Brain microvascular endothelial cell (primary cell): ENCODE measurements at regions not wholly inside any gene's neighbourhood (a gene's known extent, or its start where the extent isn't known, plus 50 kb on each side); places are given as distances from the start of the nearest gene placed in this dataset.

Experiments used
- DNase-seq: peaks from one replicate; pipeline ENCODE4 v3.0.0-alpha.2; 2020
- H3K27ac ChIP-seq: fragments of 250-450 bp; sonication (Bioruptor Pico); 2 replicates; pipeline ENCODE4 v1.5.1; 2020; ENCODE audit warnings: mild to moderate bottlenecking, moderate library complexity
- H3K27me3 ChIP-seq: fragments of 250-450 bp; sonication (Bioruptor Pico); replicated peaks from 2 replicates; pipeline ENCODE4 v1.5.1; 2020; ENCODE audit warnings: mild to moderate bottlenecking
- H3K36me3 ChIP-seq: fragments of 250-450 bp; sonication (Bioruptor Pico); replicated peaks from 2 replicates; pipeline ENCODE4 v1.5.1; 2020; ENCODE audit warnings: mild to moderate bottlenecking
- H3K4me3 ChIP-seq: 2 replicates; pipeline ENCODE4 v1.5.1; 2011; ENCODE audit warnings: low read depth, mild to moderate bottlenecking, control low read depth, low read length, moderate library complexity
- in situ Hi-C: cut with HindIII; loops from 2 replicates; pipeline ENCODE4 v1.10.0; 2017; ENCODE audit warnings: low sequenced_read_pairs, low pct_ligation_motif_present
- TF ChIP-seq, protein P1 (sequence below): IDR thresholded peaks from 2 replicates; pipeline ENCODE4 v1.5.1; 2011; ENCODE audit warnings: low read depth, mild to moderate bottlenecking, moderate library complexity, low read length, control low read depth, inconsistent platforms; ENCODE audit errors: missing control alignments

DNA sequence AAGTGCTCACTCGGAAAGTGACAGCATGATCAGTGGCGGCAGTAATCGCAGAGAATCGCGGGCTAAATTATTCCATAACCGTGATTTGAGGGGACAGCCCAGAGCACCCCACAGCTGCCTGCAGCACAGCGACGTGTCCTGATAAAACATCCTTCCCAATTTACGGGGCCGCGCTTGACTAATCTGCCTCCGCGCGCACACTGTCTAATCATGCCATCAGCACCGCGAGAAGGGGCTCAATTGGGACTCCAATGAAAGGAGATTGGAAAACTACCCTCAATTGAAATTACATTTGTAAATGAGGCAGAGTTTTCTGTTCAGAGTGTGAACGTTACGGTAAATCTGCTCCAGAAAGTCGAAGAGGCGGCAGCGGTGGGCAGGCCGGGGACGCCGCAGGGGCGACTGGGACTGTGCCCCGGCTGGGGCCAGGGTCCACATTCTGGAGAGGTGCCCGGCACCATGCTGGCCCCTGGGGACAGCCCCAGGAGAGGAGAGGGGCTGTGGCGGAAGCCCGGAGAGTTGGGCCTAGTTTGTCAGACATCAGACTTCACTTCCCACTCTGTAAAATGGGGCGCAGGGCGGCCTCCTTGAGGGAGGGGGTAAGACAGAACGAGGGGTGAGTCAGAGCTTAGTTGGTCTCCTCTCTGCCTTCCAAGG, 107.7 kb downstream of the FAM53A start:
- TF ChIP-seq, protein P1, sequence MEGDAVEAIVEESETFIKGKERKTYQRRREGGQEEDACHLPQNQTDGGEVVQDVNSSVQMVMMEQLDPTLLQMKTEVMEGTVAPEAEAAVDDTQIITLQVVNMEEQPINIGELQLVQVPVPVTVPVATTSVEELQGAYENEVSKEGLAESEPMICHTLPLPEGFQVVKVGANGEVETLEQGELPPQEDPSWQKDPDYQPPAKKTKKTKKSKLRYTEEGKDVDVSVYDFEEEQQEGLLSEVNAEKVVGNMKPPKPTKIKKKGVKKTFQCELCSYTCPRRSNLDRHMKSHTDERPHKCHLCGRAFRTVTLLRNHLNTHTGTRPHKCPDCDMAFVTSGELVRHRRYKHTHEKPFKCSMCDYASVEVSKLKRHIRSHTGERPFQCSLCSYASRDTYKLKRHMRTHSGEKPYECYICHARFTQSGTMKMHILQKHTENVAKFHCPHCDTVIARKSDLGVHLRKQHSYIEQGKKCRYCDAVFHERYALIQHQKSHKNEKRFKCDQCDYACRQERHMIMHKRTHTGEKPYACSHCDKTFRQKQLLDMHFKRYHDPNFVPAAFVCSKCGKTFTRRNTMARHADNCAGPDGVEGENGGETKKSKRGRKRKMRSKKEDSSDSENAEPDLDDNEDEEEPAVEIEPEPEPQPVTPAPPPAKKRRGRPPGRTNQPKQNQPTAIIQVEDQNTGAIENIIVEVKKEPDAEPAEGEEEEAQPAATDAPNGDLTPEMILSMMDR = no peak
- DNase-seq = no peak
- H3K27me3 ChIP-seq = peaks cover 3% of the 10 kb centered on the region
- in situ Hi-C loops = no loop called here
- H3K4me3 ChIP-seq = no peak overlapping the region
- H3K27ac ChIP-seq = no peak overlapping the region
- no peaks in the 10 kb centered on the region for H3K36me3 ChIP-seq

DNA sequence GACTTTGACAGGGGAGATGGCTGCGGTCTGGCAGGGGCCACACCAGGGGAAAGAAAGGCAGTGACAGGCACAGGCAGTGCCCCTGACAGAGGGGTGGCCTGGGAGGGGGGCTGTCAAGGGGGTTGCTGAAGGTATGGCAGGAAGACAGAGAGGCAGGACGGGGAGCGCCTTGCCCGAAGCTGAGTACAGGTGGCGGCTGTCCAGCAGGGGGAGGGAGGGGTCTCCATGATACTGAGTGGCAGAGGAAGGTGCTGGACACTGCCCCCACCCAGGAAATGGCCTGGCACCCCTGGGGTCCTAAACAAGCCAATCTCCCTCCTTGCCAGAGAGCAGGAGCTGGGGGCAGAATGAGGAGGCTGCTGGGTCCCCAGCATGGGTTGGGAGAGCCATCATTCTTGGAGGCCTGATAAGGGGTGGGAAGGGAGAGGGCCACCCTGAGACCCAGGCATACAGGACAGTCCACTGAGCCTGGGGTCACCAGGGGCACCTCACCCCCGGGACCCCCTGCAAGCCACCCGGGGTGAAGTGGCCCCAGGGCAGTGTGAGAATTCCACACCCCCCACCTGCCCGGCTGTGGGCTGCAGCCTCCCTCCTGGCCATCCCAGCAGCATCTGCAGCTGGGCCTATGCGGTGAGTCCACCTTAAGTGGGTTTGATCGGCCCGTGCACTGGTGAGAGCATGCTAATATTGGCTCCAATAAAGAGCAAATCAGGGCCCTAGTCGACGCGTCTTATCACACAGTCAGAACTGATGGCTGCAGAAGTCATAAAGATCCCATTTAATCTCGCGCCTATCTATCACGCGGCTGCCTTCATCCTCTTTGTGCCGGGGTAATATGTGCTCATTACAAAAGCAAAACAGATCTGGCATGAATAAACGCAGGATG, 108.5 kb downstream of the FAM53A start:
- TF ChIP-seq, protein P1 = no peak
- Histone ChIP-seq H3K27me3 (peaks cover 3% of the 10 kb centered on the region), H3K36me3 (no peaks in the 10 kb centered on the region), H3K27ac (no peak overlapping the region), H3K4me3 (no peak overlapping the region)
- in situ Hi-C loops = no loop called here
- no peak for DNase-seq

DNA sequence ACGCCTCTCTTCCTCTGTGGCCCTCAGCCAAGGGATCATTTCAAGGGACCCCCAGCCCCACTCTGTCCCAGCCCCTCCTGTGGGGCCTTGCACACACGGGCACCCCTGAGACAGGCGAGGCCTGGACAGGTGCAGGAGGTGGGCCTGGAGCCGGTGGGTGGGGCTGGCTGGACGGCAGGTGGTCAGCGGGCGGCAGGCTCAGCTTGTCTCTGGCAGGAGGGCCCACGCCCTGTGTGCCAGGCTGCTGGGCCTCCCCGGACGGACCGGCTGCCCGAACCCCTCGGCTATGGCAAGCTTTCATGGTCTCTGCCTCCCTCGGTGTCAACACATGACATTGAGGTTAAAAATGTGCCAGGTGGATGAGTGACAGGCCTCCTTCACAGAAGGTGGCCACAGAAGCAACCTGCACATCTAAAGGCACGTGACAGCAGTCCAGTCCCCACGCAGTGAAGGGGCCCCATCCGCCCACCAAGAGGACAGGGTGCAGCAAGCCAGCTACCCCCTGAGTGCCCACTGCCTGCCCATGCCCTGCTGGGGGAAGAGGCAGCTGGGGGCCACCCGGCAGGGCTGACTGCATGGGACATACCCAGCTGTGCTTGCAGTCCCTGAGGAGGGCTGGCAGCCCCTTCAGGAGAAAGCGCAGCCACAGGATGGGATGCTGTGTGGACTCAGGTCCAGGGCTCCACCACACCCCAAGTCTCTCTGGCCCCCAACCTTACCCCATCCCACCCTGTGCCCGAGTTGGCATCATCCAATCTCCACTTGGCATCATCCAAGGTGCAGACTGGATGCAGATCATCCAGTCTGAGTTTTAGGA, 109.3 kb downstream of the FAM53A start:
- peaks cover 3% of the 10 kb centered on the region for H3K27me3 ChIP-seq
- H3K36me3 ChIP-seq = no peaks in the 10 kb centered on the region
- no peak for DNase-seq
- in situ Hi-C loops = no loop called here
- H3K27ac ChIP-seq = no peak overlapping the region
- TF ChIP-seq, protein P1 = no peak
- no peak overlapping the region for H3K4me3 ChIP-seq

DNA sequence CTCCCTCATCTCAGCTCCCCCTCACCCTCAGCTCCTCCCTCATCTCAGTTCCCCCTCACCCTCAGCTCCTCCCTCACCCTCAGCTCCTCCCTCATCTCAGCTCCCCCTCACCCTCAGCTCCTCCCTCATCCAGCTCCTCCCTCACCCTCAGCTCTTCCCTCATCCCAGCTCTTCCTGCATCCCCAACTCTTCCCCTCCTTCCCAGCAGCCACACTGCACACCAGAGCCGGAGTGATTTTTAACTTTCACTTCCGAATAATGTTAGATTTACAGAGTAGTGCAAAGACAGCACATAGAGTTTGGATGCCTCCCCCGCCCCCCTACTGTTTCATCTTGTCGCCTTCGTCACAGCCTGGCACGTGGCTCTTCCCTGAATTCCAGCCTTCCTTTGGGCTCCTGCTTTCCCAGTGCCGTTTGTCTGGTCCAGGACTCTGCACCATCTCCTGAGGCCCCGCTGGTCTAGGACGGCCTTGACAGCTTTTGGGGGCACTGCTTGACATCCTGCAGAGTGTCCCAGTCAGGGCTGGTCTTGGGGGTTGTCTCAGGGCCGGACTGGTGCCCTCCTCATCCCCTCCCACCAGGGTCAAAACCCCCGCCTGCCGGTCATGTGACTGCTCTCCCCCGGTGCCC, 110.2 kb downstream of the FAM53A start:
- peaks cover 3% of the 10 kb centered on the region for H3K27me3 ChIP-seq
- H3K36me3 ChIP-seq = no peaks in the 10 kb centered on the region
- H3K27ac ChIP-seq = no peak overlapping the region
- DNase-seq = no peak
- in situ Hi-C loops = no loop called here
- TF ChIP-seq, protein P1 = no peak
- no peak overlapping the region for H3K4me3 ChIP-seq

DNA sequence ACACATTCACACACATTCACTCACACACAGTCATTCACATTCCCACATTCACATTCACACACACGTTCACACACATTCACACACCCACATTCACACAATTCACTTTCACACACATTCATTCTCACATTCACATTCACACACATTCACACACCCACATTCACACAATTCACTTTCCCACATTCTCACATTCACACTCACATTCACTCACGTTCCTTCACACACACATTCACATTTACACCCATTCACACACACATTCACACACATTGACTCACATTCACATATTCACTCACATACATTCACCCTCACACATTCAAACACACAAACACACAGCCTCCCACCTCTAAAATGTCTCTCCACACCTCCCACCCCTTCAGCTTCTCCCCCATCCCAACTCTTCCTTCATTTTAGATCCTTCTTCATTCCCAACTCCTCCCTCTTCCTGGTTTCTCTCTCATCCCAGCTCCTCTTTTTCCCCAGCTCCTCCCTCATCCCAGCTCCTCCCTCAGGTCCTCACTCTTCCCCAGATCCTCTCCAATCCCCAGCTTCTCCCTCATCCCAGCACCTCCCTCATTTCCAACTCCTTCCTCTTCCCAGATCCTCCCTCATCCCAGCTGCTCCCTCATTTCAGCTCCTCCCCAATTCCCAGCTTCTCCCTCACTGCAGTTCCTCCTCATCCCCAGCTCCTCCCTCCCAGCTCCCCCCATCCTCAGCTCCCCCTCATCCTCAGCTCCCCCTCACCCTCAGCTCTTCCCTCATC, 111.0 kb downstream of the FAM53A start:
- no peak overlapping the region for H3K4me3 ChIP-seq
- TF ChIP-seq, protein P1 = no peak
- H3K27ac ChIP-seq = no peak overlapping the region
- H3K27me3 ChIP-seq = peaks cover 1% of the 10 kb centered on the region
- in situ Hi-C loops = no loop called here
- DNase-seq = no peak
- H3K36me3 ChIP-seq = no peaks in the 10 kb centered on the region
